DMS53 (cell line): ENCODE measurements at regions not wholly inside any gene's neighbourhood (a gene's known extent, or its start where the extent isn't known, plus 50 kb on each side); places are given as distances from the start of the nearest gene placed in this dataset.

Experiments
- DNase-seq: peaks from one replicate; lab custom pipeline; 2025; lab: John Stamatoyannopoulos, UW

DNA sequence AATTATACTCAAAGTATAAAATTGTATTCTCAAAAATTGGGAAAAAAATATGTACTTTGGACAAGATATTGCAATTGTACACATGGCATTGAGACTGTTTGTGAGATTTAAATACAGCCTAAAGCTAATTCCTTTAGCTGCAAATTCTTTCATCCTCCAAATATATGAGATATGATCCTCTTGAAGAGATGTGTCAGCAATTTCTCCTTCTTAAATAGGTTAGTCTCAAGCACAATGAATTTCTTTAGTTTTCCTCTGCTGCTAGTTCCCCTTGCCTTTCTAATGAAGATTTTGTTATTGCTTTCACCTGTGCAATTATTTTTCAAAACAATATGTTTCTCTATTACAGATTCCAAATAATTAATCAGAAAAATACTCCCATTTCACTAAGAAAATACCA is 153.4 kb upstream of the GULP1 start:
- DNase-seq: no peak

- DNase-seq: no peak
These were observed 149.6 kb upstream of the GULP1 start for GRCh38 chr2:188142088-188142487.

GRCh38 chr2:188142636-188143295 is 148.9 kb upstream of the GULP1 start:
- DNase-seq: peak; percentile 24

GRCh38 chr2:188145885-188146284 is 145.8 kb upstream of the GULP1 start:
- DNase-seq: no peak

GRCh38 chr2:188146888-188147287 is 144.8 kb upstream of the GULP1 start:
- peak; percentile 73 for DNase-seq

DNA sequence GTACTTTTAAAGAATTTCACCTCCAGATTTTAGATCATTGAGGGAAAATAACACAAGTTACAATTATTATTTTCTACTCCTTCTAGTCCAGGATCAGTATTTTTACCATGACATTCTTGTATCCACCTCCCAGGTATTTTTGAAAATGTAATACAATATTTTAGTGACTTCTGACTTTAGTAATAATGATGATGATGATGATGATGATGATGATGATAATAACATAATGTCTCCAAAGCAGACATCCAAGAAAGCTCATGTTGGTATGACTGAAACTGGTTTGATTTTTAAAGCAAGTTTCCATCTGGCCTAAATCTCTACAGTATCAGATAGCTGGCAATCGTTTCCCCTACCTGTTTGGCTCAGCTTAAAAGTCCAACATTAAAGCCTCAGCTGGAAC is 140.0 kb upstream of the GULP1 start:
- no peak for DNase-seq

DNA sequence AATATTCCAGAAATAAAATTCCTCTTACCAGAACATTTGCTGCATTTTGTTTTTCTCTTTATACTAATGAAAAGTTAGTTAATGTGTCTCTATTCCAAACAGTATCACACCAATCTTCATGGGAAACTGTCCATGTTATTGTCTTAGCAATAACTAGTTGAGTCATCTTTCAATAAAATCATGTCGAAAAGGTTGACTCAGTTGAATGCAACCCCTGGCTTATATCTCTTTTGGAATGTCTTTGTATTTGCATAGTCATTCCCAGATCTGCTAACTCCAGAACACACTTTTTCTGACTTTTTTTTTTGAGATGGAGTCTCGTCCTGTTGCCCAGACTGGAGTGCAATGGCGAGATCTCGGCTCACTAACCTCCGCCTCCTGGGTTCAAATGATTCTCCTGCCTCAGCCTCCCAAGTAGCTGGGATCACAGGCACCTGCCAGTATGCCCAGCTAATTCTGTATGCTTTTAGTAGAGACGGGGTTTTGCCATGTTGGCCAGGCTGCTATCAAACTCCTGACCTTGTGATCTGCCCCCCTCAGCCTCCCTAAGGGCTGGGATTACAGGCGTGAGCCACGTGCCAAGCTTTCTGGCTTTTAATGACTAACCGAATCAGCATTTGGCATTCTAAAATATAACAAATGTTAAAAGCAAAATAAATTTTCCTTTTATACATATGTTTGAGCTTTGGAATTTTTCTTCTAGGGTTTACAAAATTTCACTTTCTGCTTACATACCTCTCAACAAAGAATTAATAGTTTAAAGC is 133.2 kb upstream of the GULP1 start:
- DNase-seq: no peak

- DNase-seq: no peak
These were observed 132.2 kb upstream of the GULP1 start for GRCh38 chr2:188159484-188159883.

GRCh38 chr2:188170356-188170755 is 121.3 kb upstream of the GULP1 start:
- DNase-seq: no peak

GRCh38 chr2:188176620-188177019 is 115.1 kb upstream of the GULP1 start:
- no peak for DNase-seq

DNA sequence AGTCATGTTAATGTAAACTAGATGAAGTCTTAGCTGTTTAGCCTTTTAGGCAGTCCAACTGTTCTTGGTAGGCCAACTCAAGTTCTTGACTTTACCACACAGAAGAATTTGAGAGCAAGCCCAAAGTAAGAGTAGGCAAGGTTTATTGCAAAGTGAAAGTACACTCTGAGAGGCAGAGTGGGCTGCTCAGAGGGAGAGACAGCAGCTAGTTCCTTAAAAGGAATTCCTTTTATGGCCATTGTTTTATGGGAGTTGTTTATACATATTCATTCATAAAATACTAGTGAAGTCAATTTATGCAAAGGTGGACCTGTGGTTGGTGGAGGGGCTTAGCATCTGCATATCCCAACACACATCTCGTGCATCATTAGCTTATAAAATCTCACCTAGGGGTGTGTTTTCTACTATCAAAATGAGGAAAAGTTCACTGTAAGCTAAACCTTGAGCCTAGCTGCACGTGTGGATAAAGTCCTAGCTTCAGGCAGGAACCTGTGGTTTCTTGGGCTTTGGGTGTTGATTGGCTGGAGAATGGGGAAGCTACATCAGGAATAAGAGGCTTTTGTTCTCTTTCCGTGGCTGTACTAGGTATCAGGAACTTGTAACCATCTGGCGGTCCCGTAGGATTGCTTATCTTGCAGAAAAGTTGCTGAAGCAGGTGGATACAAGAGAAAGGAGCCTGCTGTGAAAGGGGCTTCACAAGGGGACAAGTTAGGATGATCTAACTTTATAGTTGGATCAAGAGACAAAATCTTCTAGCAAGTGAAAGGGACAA is 110.4 kb upstream of the GULP1 start:
- DNase-seq: no peak

- DNase-seq: no peak
These were observed 109.8 kb upstream of the GULP1 start for GRCh38 chr2:188181884-188182283.

DNA sequence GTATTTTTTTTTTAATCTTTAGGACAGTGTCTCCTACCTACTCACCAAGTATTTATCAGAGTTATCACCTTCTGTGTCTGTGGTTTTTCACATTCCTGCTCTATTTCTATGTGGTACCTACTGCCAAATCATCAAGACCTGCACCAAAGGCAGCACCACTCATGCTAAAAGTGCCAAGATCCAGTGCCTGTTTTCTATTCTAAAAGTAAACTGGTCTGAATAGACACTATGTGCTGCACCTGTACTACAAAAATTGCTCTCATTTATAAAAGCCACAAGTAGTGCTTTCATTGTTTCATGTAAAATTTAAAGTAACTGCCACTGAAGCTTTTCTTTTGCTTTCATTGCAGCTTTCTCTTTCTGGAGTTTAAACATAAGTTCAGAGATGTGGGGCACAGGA is 103.9 kb upstream of the GULP1 start:
- peak; percentile 20 for DNase-seq

- no peak for DNase-seq
These were observed 102.3 kb upstream of the GULP1 start for GRCh38 chr2:188189356-188189755.

DNA sequence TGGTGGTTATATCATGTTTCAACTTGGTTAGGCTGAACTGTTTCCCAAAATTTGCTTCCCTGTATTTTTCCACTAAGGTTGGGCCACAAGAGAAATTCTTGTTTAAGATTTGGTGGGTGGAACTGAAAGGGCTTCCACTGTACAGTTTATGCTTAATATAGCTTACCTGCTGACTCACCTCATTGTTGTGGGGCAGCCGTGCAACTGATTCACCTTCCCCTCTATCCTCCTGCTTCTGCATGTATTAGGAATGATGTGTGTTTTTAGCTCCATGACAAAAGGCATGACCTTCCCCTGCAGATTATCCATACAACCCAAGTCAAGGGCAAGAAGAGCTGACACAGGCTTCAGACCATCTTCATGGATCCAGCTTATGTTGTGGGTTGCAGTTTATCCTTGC is 98.4 kb upstream of the GULP1 start:
- DNase-seq: peak; percentile 20

DNA sequence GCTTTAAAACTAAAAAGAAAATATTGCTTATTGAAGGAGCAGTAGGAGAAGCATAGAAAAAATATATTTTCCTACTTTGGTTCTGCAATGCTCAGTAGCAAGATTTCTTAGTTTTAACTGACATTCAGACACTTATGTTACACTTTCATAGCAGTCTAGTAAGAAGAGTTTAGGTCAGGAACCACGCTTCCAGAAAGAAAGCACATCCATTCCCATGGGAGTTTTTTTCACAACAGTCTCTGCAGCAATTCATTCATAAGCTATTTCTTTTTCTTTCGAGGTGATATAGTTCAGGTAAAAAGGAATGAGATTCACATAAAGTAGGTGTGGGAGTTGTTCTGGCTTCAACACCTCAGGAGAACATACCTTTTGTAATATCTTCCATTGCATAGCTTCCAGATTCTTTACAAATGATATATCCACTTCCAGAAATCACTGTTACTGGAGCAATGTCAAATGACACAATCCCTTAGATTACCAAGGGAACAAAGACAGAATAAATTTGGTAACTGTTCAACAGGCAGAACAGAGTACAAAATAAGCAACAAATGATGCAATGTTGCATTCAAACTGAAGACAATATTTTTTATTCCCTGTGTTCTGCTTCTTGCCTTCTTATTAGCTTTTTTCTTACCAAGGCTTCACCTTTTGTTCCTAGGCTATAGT is 95.2 kb upstream of the GULP1 start:
- no peak for DNase-seq

- no peak for DNase-seq
These were observed 92.0 kb upstream of the GULP1 start for GRCh38 chr2:188199716-188200128.

DNA sequence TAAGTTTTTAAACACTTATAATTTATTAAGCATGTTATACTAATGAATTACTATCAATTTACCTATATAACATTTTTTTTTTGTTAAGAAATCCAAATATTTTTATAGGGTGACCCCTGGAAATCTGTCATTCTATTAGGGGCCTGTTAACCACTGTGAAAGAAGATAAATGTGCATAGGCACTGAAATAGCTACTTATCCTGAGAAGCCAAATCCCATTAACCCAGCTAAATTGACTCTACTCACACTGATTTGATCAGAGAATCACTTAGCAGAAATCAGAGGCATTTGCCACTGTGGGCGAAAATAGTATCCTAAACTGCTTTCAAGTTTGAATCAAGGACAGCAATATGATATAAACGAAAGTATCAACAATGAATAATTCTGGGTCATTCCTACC is 90.0 kb upstream of the GULP1 start:
- DNase-seq: no peak

DNA sequence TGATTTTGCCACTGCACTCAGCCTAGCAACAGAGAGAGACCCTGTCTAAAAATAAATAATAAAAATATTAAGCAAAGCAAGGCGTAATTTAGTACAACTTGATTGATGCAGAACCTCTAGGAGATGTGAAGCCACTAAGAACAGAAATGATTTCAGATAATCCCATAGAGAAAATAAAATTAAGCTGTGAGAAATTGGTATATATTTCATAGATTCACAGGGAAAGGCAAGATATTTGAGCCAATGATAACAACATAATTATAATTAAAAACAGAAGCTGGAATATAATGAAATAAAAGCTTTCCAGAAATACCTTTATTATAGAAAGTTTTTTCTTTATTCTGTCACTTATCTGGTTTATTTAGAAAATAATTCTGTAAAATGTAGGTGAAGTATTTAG is 88.9 kb upstream of the GULP1 start:
- no peak for DNase-seq

DNA sequence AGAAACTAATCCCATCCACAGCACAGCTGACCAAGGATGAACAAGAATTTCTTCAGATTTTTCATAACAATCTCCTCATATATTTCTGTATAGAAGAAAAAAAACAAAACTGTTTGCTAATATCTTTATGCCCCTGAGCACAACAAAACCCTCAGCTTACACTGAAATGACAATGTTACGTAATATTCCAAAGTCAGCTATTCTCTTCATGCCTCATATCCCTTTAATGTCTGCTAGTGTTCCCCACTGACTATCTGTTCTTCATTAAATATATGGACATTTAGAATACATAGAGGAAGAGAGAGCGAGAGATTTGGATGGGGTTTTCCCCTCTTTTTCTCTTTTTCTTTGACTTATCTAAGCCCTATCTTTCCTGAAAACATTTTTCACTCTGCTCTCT is 87.9 kb upstream of the GULP1 start:
- DNase-seq: no peak

DNA sequence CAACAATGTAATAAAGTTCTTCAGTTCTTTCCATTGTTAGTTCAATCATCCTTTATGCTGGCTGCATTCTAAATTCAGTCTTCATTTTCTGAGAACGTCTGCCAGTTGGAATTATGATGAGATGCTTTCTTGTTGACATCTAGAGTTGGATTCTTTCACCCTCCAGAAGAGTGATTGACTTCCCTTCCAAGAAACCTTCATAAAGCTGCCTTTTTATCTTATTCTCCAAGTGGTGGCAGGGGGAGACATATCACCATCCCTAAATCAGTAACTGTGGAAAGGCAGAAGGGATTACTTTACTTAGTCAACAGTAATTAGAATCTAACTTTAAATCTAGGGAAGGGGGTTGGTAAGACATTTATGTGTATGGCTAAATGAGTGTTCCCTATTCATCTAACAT is 86.8 kb upstream of the GULP1 start:
- no peak for DNase-seq

GRCh38 chr2:188207554-188207953 is 84.1 kb upstream of the GULP1 start:
- no peak for DNase-seq

- peak; percentile 36 for DNase-seq
These were observed 82.5 kb upstream of the GULP1 start for GRCh38 chr2:188209218-188209617.
